EH (cell line): ENCODE measurements at regions not wholly inside any gene's neighbourhood (a gene's known extent, or its start where the extent isn't known, plus 50 kb on each side); places are given as distances from the start of the nearest gene placed in this dataset.

ENCODE experiments used
- DNase-seq: peaks from one replicate; pipeline ENCODE4 v3.0.0-alpha.2; 2015; ENCODE audit warnings: low read depth

GRCh38 chr2:167424803-167425755 is 536.8 kb downstream of the XIRP2 start:
- no peak for DNase-seq

GRCh38 chr2:167424221-167424620 is 535.9 kb downstream of the XIRP2 start:
- DNase-seq, result no peak

GRCh38 chr2:167423731-167424130 is 535.5 kb downstream of the XIRP2 start:
- DNase-seq, result no peak

GRCh38 chr2:167420211-167420610 is 531.9 kb downstream of the XIRP2 start:
- DNase-seq, result no peak

- DNase-seq, result no peak
Observed at GRCh38 chr2:167415068-167415467, 526.8 kb downstream of the XIRP2 start.

GRCh38 chr2:167411367-167411766 is 523.1 kb downstream of the XIRP2 start:
- DNase-seq, result no peak

- peak; percentile 48 for DNase-seq
Observed at GRCh38 chr2:167406558-167406957, 518.3 kb downstream of the XIRP2 start.

GRCh38 chr2:167404627-167405284 is 516.5 kb downstream of the XIRP2 start:
- peak; percentile 7 for DNase-seq

- DNase-seq, result no peak
Observed at GRCh38 chr2:167401309-167401708, 513.0 kb downstream of the XIRP2 start.

- DNase-seq, result no peak
Observed at GRCh38 chr2:167400546-167400945, 512.3 kb downstream of the XIRP2 start.

GRCh38 chr2:167398873-167399272 is 510.6 kb downstream of the XIRP2 start:
- DNase-seq, result no peak

GRCh38 chr2:167388901-167389300 is 500.6 kb downstream of the XIRP2 start:
- no peak for DNase-seq

- no peak for DNase-seq
Observed at GRCh38 chr2:167388497-167388896, 500.2 kb downstream of the XIRP2 start.

- no peak for DNase-seq
Observed at GRCh38 chr2:167386694-167387093, 498.4 kb downstream of the XIRP2 start.

GRCh38 chr2:167383610-167384194 is 495.4 kb downstream of the XIRP2 start:
- DNase-seq, result no peak

GRCh38 chr2:167381349-167381748 is 493.1 kb downstream of the XIRP2 start:
- DNase-seq, result no peak

GRCh38 chr2:167380555-167380954 is 492.3 kb downstream of the XIRP2 start:
- DNase-seq, result no peak

GRCh38 chr2:167380094-167380493 is 491.8 kb downstream of the XIRP2 start:
- no peak for DNase-seq

- no peak for DNase-seq
Observed at GRCh38 chr2:167369083-167369482, 480.8 kb downstream of the XIRP2 start.

- no peak for DNase-seq
Observed at GRCh38 chr2:167368371-167368770, 480.1 kb downstream of the XIRP2 start.

- no peak for DNase-seq
Observed at GRCh38 chr2:167365216-167365615, 476.9 kb downstream of the XIRP2 start.

- DNase-seq, result no peak
Observed at GRCh38 chr2:167361426-167361825, 473.1 kb downstream of the XIRP2 start.

- no peak for DNase-seq
Observed at GRCh38 chr2:167355821-167356220, 467.5 kb downstream of the XIRP2 start.
